ENCODE measurements at regions not wholly inside any gene's neighbourhood (a gene's known extent, or its start where the extent isn't known, plus 50 kb on each side); places are given as distances from the start of the nearest gene placed in this dataset.

DNA sequence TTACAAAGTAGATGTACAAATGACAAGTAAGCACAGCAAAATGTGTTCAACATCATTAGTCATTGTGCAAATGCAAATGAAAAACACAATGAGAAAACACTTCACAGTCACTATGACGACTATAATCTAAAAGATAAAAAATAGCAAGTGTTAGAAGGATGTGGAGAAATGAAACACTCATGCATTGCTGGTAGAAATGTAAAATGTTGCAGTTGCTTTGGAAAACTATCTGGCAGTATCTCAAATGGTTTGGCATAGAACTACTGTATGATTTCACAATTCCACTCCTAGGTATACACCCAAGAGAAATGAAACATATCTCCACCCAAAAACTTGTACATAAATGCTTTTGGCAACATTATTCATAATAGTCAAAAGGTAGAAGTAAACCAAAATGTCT lies 459.7 kb upstream of the TRAM1L1 start:
- H3K79me2 ChIP-seq (ENCODE audit: control insufficient read depth, insufficient read depth, low read length): no peaks in the 10 kb centered on the region
- dilution Hi-C loops (cut with MboI; ENCODE audit: extremely low pct_ligation_motif_present, low sequenced_read_pairs): no loop called here
- no peak overlapping the region for H3K27ac ChIP-seq (ENCODE audit: insufficient read depth, low read depth, low read length)
- POLR2A ChIA-PET: no interaction called here
- BruUV-seq (replicated peaks): no TSS peak
- FAIRE-seq (no peak), DNase-seq (ENCODE audit: low read depth, low spot score) (no peak)
- no peaks in the 10 kb centered on the region for H3K36me3 ChIP-seq (ENCODE audit: control insufficient read depth in 2 of 2, extremely low read depth in 1 of 2, insufficient read depth in 2 of 2, low read length in 2 of 2)
- no peaks in the 10 kb centered on the region for H3K9me3 ChIP-seq (replicated peaks; ENCODE audit: control insufficient read depth, insufficient read depth, low read length)
- no peak overlapping the region for H2AFZ ChIP-seq (ENCODE audit: low read depth, low read length)
- CTCF ChIA-PET: no interaction called here
- no peak overlapping the region for H3K4me2 ChIP-seq (ENCODE audit: insufficient read depth, low read length)
- no peaks in the 10 kb centered on the region for H3K4me1 ChIP-seq (ENCODE audit: control insufficient read depth, extremely low read depth, insufficient read depth, low read length)
- H3K27me3 ChIP-seq (ENCODE audit: control insufficient read depth in 2 of 2, insufficient read depth in 2 of 2, low read length in 2 of 2): no peaks in the 10 kb centered on the region
- H3K4me3 ChIP-seq (replicated peaks in 1 of 3; ENCODE audit: insufficient read depth in 1 of 3, low read depth in 1 of 3, low read length in 3 of 3): no peak overlapping the region
- TF ChIP-seq FOS (IDR thresholded peaks at IDR 0.05; ENCODE audit: borderline replicate concordance, insufficient read depth, low read length) (no peak), GATA2 (IDR thresholded peaks at IDR 0.05; ENCODE audit: insufficient read depth, insufficient read length, low read depth, low read length) (no peak)
- no peaks in the 10 kb centered on the region for H3K9me1 ChIP-seq (replicated peaks; ENCODE audit: control insufficient read depth, extremely low read depth, insufficient read depth, low read length)
- intact Hi-C loops (cut with micrococcal nuclease): no loop called here
- no peaks in the 10 kb centered on the region for H4K20me1 ChIP-seq (replicated peaks; ENCODE audit: control insufficient read depth, extremely low read depth, insufficient read depth, low read length)
- H3K9ac ChIP-seq (replicated peaks; ENCODE audit: extremely low read depth, insufficient read depth, low read length): no peak overlapping the region

DNA sequence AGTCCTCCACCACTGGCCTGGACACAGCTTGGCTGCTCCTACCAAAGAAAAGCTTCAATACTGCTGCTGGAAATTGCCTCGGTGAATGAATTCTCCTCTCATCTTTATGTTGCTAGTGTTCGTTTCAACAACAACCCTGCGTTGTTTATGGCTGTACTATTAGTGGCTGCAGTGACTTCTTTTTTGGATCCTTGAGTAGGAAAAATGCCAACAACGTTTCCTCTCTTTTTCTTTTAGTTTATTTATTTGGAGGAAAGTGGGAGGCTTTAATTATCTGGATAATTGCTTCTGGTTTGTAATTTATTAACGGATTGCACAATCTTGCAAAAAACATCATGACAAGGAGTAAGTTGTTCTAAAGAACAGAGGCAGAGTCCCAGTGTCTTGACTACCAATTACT lies 464.1 kb upstream of the TRAM1L1 start:
- no peaks in the 10 kb centered on the region for H3K9me3 ChIP-seq (replicated peaks; ENCODE audit: control insufficient read depth, insufficient read depth, low read length)
- H3K27ac ChIP-seq (ENCODE audit: insufficient read depth, low read depth, low read length): no peak overlapping the region
- no peak for TF ChIP-seq FOS (IDR thresholded peaks at IDR 0.05; ENCODE audit: borderline replicate concordance, insufficient read depth, low read length)
- no peak for TF ChIP-seq POLR2AphosphoS5 (IDR thresholded peaks at IDR 0.05; ENCODE audit: insufficient read depth, low read depth, low read length)
- no peak for TF ChIP-seq JUN (IDR thresholded peaks at IDR 0.05; ENCODE audit: borderline replicate concordance, insufficient read depth, insufficient read length, low read depth)
- no peak for TF ChIP-seq GATA2 (IDR thresholded peaks at IDR 0.05; ENCODE audit: insufficient read depth, insufficient read length, low read depth, low read length)
- no peak for TF ChIP-seq POLR2A (IDR thresholded peaks at IDR 0.05; ENCODE audit: low read depth, low read length)
- TF ChIP-seq MYC (IDR thresholded peaks at IDR 0.05; ENCODE audit: low read depth, low read length): no peak
- TF ChIP-seq, protein P1, sequence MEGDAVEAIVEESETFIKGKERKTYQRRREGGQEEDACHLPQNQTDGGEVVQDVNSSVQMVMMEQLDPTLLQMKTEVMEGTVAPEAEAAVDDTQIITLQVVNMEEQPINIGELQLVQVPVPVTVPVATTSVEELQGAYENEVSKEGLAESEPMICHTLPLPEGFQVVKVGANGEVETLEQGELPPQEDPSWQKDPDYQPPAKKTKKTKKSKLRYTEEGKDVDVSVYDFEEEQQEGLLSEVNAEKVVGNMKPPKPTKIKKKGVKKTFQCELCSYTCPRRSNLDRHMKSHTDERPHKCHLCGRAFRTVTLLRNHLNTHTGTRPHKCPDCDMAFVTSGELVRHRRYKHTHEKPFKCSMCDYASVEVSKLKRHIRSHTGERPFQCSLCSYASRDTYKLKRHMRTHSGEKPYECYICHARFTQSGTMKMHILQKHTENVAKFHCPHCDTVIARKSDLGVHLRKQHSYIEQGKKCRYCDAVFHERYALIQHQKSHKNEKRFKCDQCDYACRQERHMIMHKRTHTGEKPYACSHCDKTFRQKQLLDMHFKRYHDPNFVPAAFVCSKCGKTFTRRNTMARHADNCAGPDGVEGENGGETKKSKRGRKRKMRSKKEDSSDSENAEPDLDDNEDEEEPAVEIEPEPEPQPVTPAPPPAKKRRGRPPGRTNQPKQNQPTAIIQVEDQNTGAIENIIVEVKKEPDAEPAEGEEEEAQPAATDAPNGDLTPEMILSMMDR (IDR thresholded peaks at IDR 0.05; ENCODE audit: extremely low read depth in 1 of 2, insufficient read depth in 1 of 2, low read depth in 1 of 2, low read length in 2 of 2): no peak
- TF ChIP-seq, protein P2, sequence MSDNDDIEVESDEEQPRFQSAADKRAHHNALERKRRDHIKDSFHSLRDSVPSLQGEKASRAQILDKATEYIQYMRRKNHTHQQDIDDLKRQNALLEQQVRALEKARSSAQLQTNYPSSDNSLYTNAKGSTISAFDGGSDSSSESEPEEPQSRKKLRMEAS (IDR thresholded peaks at IDR 0.05; ENCODE audit: insufficient read depth, insufficient read length): no peak
- no peak for TF ChIP-seq EZH2 (IDR thresholded peaks at IDR 0.05; ENCODE audit: borderline replicate concordance, low read depth, low read length, severe bottlenecking)
- no peak overlapping the region for H2AFZ ChIP-seq (ENCODE audit: low read depth, low read length)
- no peaks in the 10 kb centered on the region for H4K20me1 ChIP-seq (replicated peaks; ENCODE audit: control insufficient read depth, extremely low read depth, insufficient read depth, low read length)
- no peaks in the 10 kb centered on the region for H3K4me1 ChIP-seq (ENCODE audit: control insufficient read depth, extremely low read depth, insufficient read depth, low read length)
- no peaks in the 10 kb centered on the region for H3K9me1 ChIP-seq (replicated peaks; ENCODE audit: control insufficient read depth, extremely low read depth, insufficient read depth, low read length)
- ChIA-PET CTCF (no interaction called here), POLR2A (no interaction called here)
- H3K4me2 ChIP-seq (ENCODE audit: insufficient read depth, low read length): no peak overlapping the region
- no peaks in the 10 kb centered on the region for H3K36me3 ChIP-seq (ENCODE audit: control insufficient read depth in 2 of 2, extremely low read depth in 1 of 2, insufficient read depth in 2 of 2, low read length in 2 of 2)
- intact Hi-C loops (cut with micrococcal nuclease): no loop called here
- BruUV-seq (replicated peaks): no TSS peak
- no peak for FAIRE-seq
- no peak overlapping the region for H3K4me3 ChIP-seq (replicated peaks in 1 of 3; ENCODE audit: insufficient read depth in 1 of 3, low read depth in 1 of 3, low read length in 3 of 3)
- no peaks in the 10 kb centered on the region for H3K27me3 ChIP-seq (ENCODE audit: control insufficient read depth in 2 of 2, insufficient read depth in 2 of 2, low read length in 2 of 2)
- no peak for DNase-seq (ENCODE audit: low read depth, low spot score)
- H3K79me2 ChIP-seq (ENCODE audit: control insufficient read depth, insufficient read depth, low read length): no peaks in the 10 kb centered on the region
- no peak overlapping the region for H3K9ac ChIP-seq (replicated peaks; ENCODE audit: extremely low read depth, insufficient read depth, low read length)
- dilution Hi-C loops (cut with MboI; ENCODE audit: extremely low pct_ligation_motif_present, low sequenced_read_pairs): no loop called here
